NCI-H1694 (cell line): ENCODE measurements at regions not wholly inside any gene's neighbourhood (a gene's known extent, or its start where the extent isn't known, plus 50 kb on each side); places are given as distances from the start of the nearest gene placed in this dataset.
"Not testable (repeated sequence)": the region's sequence is repeated elsewhere in the genome, so short reads cannot be mapped to it uniquely, and the experiment has no call there.

Experiments used
- DNase-seq: peaks from one replicate; lab custom pipeline; 2025; lab: John Stamatoyannopoulos, UW

DNA sequence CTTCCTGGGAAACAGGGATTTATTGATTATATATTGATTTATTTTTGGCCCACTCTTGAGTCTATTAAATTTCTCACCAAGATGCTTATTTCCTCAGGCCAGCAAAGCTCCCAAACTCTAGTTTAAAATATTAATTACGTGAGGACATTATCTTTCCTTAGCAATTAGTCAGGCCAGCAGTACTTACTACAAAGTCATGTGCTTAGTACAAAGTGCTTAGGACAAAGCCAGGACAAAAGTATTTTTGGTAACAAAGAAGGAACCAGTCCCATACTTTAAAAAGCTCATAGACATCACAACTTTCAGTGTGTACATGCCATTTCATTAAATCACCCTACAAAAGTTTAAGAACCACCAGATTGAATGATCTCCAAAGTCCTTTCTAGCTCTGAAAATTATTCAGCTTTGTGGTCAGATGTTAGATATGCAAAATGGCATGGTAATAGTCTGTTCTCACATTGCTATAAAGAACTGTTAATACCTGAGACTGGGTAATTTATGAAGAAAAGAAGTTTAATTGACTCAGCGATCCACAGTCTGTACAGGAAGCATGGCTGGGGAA, 94.7 kb upstream of the PWP1 start:
- DNase-seq: no peak

DNA sequence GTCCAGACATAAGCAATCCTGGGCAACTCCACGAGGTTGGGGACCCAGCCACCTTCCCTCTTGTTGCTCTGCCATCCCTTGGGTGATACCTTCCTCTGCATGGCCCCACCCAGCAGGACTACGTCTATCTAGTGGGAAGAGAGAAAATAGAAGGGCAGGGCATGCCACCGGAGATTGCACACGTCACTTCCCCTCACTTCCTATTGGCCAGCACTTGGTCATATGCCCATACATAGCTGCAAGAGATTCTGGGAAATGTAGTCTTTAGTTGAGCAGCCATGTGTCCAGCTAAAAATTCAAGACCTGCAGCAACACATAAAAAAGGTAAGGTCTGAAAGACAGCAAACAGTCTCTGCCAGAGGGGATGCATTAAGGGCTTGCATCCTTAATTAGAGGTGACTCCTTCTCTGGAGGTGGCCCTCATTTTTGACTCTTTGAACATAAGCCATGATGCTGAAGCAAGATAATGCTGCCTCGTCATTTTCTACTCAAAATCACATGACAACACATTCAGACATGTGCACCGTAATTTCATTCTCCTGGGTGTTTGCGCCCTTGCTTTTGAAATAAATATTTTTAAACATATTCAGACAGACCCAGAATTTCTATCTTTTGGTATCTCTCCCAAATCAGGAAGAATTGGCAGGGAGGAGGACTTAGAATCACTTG, 91.8 kb upstream of the PWP1 start:
- DNase-seq: no peak

GRCh38 chr12:107594995-107595394, 90.6 kb upstream of the PWP1 start:
- no peak for DNase-seq

GRCh38 chr12:107597695-107598410, 87.7 kb upstream of the PWP1 start:
- DNase-seq: no peak

DNA sequence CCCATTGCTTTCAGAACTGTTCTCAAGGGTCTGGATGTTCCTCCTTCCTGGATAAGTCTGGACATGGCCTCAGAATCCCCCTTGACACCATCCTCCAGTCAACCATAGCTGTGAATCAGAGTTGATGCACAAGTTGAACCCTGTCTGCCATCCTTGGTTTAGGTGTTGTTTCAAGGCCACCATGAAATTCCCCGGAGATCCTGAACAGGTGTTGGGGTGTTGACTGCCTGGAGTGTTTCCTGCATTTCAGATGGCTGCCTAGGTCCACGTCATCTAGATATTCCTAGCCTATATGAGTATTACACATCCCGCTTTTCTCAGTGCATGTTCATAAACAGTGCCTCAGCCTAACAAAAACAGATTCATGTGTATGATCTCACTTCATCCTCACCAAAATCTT, 86.7 kb upstream of the PWP1 start:
- no peak for DNase-seq

- DNase-seq: peak; percentile 20
These were observed 84.9 kb upstream of the PWP1 start for GRCh38 chr12:107600581-107601144.

- no peak for DNase-seq
These were observed 83.2 kb upstream of the PWP1 start for GRCh38 chr12:107602446-107602845.

DNA sequence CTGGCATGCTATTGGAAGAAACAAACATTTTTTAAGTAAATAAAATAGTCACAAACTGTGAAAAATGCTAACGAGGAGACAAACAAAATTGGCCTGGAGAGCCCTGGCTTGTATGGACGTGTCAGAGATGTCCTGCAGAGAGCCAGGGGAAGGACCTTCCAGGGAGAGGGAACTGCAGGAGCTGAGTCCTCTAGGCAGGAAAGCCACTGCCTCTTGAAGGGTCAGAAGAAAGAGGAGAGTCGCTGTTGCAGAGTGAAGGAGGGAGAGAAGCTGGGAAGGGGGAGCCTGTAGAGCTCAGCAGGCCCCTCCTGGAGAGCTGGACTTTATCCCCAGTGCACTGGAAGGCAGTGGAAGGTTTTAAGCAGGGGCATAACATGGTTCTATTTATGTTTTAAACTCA, 80.3 kb upstream of the PWP1 start:
- DNase-seq: no peak

DNA sequence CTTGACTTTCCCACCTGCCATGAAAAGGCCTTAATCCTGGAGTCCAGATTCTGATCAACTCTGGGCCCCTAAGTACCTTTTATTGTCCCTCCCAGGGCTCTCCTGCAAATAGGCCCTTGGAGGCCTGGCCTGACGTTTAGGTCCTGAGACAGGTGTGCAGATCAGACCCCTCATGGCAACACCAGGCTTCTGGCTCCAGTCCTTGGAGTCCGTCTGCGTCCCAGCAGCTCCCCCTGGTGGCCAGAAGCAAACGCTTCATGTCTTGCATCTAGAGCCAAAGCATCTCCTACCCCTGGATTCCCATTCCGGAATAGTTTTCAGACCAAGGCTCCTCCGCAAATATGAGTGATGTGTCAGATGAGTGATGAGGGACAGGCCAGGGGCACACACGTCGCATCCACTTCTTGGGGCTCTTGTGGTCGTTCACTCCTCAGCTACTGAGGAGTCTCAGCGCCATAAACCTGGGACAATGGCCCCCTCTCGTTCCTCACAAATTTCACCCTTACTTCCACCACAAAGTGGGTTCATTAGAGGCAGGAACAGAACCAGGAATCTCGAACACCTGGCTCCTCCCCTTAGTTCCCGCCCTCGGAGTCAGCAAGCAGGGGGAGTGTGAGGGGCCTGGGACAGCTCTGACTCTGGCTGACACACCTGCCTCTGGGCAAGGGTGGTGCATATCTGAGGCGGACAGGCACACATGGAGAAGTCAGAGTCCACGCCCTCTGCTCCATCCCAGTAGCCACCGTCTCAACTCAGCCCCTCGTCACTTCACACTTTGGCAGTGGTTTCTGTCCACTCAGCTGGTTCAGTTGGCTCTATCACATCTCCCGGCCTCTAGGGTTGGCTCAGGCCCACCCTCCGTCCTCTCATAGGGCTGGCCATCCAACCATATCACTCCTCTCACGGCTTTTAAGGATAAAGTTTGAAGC, 77.9 kb upstream of the PWP1 start:
- DNase-seq: peak; percentile 40

- DNase-seq: not testable (repeated sequence)
These were observed 76.8 kb upstream of the PWP1 start for GRCh38 chr12:107608779-107609178.

DNA sequence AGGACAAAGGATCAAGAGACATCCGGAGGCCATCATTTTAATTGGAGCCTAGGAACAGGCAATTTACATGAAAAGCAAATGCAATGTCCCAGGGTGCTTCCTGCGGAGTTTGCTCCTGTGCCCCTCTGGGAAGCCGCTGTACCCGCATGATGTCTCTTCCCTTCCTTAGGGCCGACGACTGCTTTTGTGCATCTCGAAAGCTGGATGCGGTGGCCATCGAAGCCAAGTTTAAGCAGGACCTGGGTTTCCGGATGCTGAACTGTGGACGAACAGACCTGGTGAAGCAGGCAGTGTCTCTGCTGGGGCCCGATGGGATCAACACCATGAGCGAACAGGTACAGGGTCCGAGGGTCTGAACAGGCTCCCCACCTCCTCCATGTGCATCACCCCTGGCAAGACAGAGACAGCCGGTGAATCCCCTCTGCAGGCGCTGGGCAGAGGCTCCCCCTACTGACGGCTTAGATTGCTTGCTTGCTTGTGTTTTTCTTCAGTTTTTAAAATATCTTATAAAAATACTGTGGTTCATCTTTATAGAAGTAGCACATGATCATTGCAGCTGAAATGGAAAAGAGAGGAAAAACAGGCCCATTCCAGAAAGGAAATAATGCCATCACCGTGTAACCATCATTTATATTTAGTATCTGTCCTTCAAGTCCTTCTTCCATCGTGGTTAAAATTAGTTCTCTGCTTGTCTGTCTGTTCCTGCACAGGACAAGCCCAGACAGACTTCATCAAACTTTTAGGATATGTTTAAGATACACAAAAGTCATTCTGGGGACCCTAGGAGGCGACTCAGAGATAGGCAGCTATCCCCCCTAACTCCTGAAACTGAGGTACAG, 75.4 kb upstream of the PWP1 start:
- DNase-seq: peak; percentile 38

- DNase-seq: no peak
These were observed 73.1 kb upstream of the PWP1 start for GRCh38 chr12:107612508-107612907.

- DNase-seq: no peak
These were observed 68.7 kb upstream of the PWP1 start for GRCh38 chr12:107616941-107617340.

- DNase-seq: no peak
These were observed 67.5 kb upstream of the PWP1 start for GRCh38 chr12:107618106-107618505.

GRCh38 chr12:107619831-107620230, 65.8 kb upstream of the PWP1 start:
- DNase-seq: no peak

- DNase-seq: no peak
These were observed 63.6 kb upstream of the PWP1 start for GRCh38 chr12:107622001-107622400.

GRCh38 chr12:107624493-107624892, 61.1 kb upstream of the PWP1 start:
- DNase-seq: no peak

DNA sequence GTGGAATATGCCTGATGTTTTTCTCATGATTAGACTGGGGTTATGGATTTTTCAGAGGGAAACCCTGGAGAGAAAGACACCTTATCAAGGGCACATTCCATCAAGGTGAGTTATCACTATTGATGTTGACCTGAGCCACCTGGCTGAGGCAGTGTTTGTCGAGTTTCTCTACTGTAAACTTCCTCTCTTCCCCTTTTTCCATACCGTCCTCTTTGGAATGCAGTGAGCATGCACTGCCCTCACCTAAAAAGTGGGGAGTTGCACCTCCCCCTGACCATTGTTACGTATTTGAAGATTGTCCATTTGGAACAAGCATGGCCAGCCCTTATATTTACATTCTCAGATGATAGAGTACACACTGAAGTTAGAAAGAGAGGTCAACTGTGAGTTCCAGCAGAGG, 53.9 kb upstream of the PWP1 start:
- DNase-seq: no peak

DNA sequence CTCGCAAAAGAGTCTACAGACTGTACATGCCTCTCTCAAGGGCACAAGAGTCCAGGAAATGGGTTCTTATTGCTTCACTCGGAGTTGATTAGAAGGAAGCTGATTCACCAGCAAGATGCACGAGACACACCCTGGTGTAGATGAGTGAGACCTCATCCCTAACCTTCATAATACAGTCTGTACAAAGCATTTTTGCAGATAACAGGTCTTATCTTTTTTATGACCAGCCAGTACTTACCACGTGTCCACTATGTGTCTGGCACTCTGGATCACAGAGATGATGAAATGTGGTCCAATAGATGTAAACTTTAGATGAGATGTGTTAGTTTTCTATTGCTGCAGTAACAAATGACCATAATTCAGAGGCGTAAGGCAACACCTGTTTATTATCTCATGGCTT, 53.4 kb upstream of the PWP1 start:
- DNase-seq: no peak

GRCh38 chr12:107634530-107634929, 51.1 kb upstream of the PWP1 start:
- DNase-seq: no peak

DNA sequence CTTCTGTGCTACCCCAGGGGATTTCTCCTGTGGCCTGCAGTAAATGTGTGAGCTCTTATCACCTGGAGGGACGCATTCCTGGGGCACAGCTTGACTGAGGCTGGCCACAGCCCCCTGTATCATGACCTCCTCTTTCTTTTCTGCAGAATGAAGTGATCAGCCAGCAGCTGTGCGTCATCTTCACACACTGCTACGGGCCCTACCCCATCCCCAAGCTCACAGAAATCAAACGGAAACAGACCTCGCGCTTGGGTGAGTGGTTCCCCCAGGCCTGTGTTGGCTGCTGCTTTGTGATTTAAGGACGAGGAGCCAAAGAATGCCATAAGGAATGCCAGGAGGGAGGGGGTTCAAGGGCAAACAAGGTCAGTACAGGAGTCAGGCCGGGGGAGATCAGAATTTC, 50.5 kb upstream of the PWP1 start:
- no peak for DNase-seq
